HCT116 (cell line): ENCODE measurements at regions not wholly inside any gene's neighbourhood (a gene's known extent, or its start where the extent isn't known, plus 50 kb on each side); places are given as distances from the start of the nearest gene placed in this dataset.

Source experiments
- ATAC-seq: fragments of 200-7000 bp; cut with Tn5 transposase; 2 replicates; pipeline ENCODE4 v1.9.1; 2020; ENCODE audit warnings: mild to moderate bottlenecking, moderate library complexity
- BruUV-seq: library from RNA; stranded (reverse); fragments of 400-500 nt; replicated peaks from 2 replicates; lab custom pipeline; 2021; lab: Mats Ljungman, UMichigan
- CTCF ChIA-PET: fragments of 300-600 bp; sonication (Branson Sonifier 250); formaldehyde crosslinking; loops from one replicate; lab custom pipeline; 2021; ENCODE audit warnings: antibody characterized with exemption; lab: Charles Lee
- POLR2A ChIA-PET: fragments of 300-600, 350-600 bp; sonication (Branson Sonifier 250); formaldehyde crosslinking; loops from one replicate; lab custom pipeline; 2021; ENCODE audit warnings: antibody characterized with exemption; lab: Charles Lee
- RAD21 ChIA-PET, 2 experiments: fragments of 300-600 bp; sonication (Branson Sonifier 250); formaldehyde crosslinking; loops; one replicate each; lab custom pipeline; 2023; ENCODE audit warnings: low total read pairs in 2 of 2; ENCODE audit not compliant: uncharacterized antibody in 2 of 2, unreplicated experiment in 2 of 2, low non-redundant PET in 1 of 2; lab: Charles Lee
- DNase-seq: peaks from one replicate; pipeline ENCODE4 v3.0.0-alpha.2; 2010; ENCODE audit warnings: low read depth, low spot score
- H2AFZ ChIP-seq: fragments of 200-600 bp; shearing (Covaris generic), sonication (generic); 2 replicates; pipeline ENCODE4 v1.6.1; 2017; ENCODE audit warnings: low read depth, mixed run types, mixed read lengths, antibody characterized with exemption, low read length; ENCODE audit not compliant: poor library complexity, severe bottlenecking
- H3K27ac ChIP-seq: 2 replicates; pipeline ENCODE4 v1.5.1; 2012; ENCODE audit warnings: low read depth, low read length
- H3K27me3 ChIP-seq: fragments of 200-600 bp; sonication (generic); 2 replicates; pipeline ENCODE4 v1.6.1; 2016; ENCODE audit warnings: mixed run types, low read length, mixed read lengths; ENCODE audit not compliant: insufficient read depth
- H3K36me3 ChIP-seq, 2 experiments: fragments of 200-500 bp in 1 of 2; fragments of 200-600 bp in 1 of 2; sonication (Bioruptor generic) in 1 of 2; sonication (generic) in 1 of 2; 2 replicates each; pipeline versions ENCODE4 v1.5.1 to v1.6.1; 2014 to 2016; ENCODE audit warnings: low read length in 2 of 2, inconsistent platforms in 1 of 2, mixed read lengths in 1 of 2, mixed run types in 1 of 2; ENCODE audit not compliant: insufficient read depth in 2 of 2, control insufficient read depth in 1 of 2
- H3K4me1 ChIP-seq, 2 experiments: fragments of 200-600 bp in 1 of 2; sonication (generic) in 1 of 2; 2 replicates each; pipeline versions ENCODE4 v1.5.1 to v1.6.1; 2012 to 2017; ENCODE audit warnings: low read length in 2 of 2, inconsistent platforms in 1 of 2, mild to moderate bottlenecking in 1 of 2, mixed read lengths in 1 of 2, mixed run types in 1 of 2, moderate library complexity in 1 of 2; ENCODE audit not compliant: insufficient read depth in 2 of 2, control insufficient read depth in 1 of 2
- H3K4me2 ChIP-seq: fragments of 200-600 bp; sonication (generic); 2 replicates; pipeline ENCODE4 v1.6.1; 2017; ENCODE audit warnings: mixed run types, low read length, mixed read lengths
- H3K4me3 ChIP-seq, 2 experiments: fragments of 200-600 bp in 1 of 2; sonication (generic) in 1 of 2; replicated peaks in 1 of 2; 2 replicates each; pipeline ENCODE4 v1.5.1; 2011 to 2016; ENCODE audit warnings: low read length in 2 of 2, control low read depth in 1 of 2, low read depth in 1 of 2, mild to moderate bottlenecking in 1 of 2, mixed read lengths in 1 of 2, mixed run types in 1 of 2
- H3K79me2 ChIP-seq: fragments of 200-600 bp; sonication (generic); 2 replicates; pipeline ENCODE4 v1.6.1; 2017; ENCODE audit warnings: mild to moderate bottlenecking, mixed run types, low read length, moderate library complexity, mixed read lengths; ENCODE audit not compliant: insufficient read depth
- H3K9ac ChIP-seq: fragments of 200-600 bp; sonication (generic); 2 replicates; pipeline ENCODE4 v1.6.1; 2016; ENCODE audit warnings: low read length, mixed read lengths
- H3K9me2 ChIP-seq: fragments of 200-600 bp; sonication (generic), shearing (Covaris generic); 2 replicates; pipeline ENCODE4 v1.6.1; 2017; ENCODE audit warnings: mixed run types, mild to moderate bottlenecking, moderate library complexity; ENCODE audit not compliant: insufficient read depth
- H3K9me3 ChIP-seq, 2 experiments: fragments of 200-500 bp in 1 of 2; fragments of 200-600 bp in 1 of 2; sonication (Bioruptor generic) in 1 of 2; sonication (generic) in 1 of 2; 2 replicates each; pipeline ENCODE4 v1.6.1; 2014 to 2017; ENCODE audit warnings: low read length in 2 of 2, mixed read lengths in 2 of 2, inconsistent platforms in 1 of 2, low read depth in 1 of 2, mild to moderate bottlenecking in 1 of 2, mixed run types in 1 of 2, moderate library complexity in 1 of 2; ENCODE audit not compliant: control insufficient read depth in 1 of 2, insufficient read depth in 1 of 2
- H4K20me1 ChIP-seq: fragments of 200-600 bp; sonication (generic), shearing (Covaris generic); 2 replicates; pipeline ENCODE4 v1.6.1; 2017; ENCODE audit warnings: mixed run types, mild to moderate bottlenecking, moderate library complexity; ENCODE audit not compliant: insufficient read depth
- CBX3 ChIP-seq: IDR thresholded peaks from 2 replicates; pipeline ENCODE4 v1.6.1; 2012; ENCODE audit warnings: low read depth
- CEBPB ChIP-seq: IDR thresholded peaks from 2 replicates; pipeline ENCODE4 v1.6.1; 2012; ENCODE audit warnings: low read depth
- CTCF ChIP-seq, 3 experiments: fragments of 200-600 bp in 1 of 3; sonication (generic) in 1 of 3; IDR thresholded peaks in 2 of 3; conservative IDR thresholded peaks in 1 of 3; 2 replicates each; pipeline ENCODE4 v1.5.1; 2012 to 2017; ENCODE audit warnings: low read depth in 2 of 3, low read length in 2 of 3, antibody characterized with exemption in 1 of 3, borderline replicate concordance in 1 of 3, control low read depth in 1 of 3, mild to moderate bottlenecking in 1 of 3, mixed read lengths in 1 of 3, mixed run types in 1 of 3, moderate library complexity in 1 of 3; ENCODE audit not compliant: insufficient read depth in 1 of 3
- EGR1 ChIP-seq: IDR thresholded peaks from 2 replicates; pipeline ENCODE4 v1.6.1; 2012; ENCODE audit warnings: low read depth
- EZH2 ChIP-seq: fragments of 200-600 bp; sonication (generic); IDR thresholded peaks from 2 replicates; pipeline ENCODE4 v1.6.1; 2017; ENCODE audit warnings: antibody characterized with exemption, mixed run types
- EZH2phosphoT487 ChIP-seq: fragments of 200-600 bp; IDR thresholded peaks from 2 replicates; pipeline ENCODE4 v1.6.1; 2018; ENCODE audit warnings: antibody characterized with exemption, borderline replicate concordance
- FOSL1 ChIP-seq: IDR thresholded peaks from 2 replicates; pipeline ENCODE4 v1.6.1; 2012; ENCODE audit warnings: low read depth
- POLR2A ChIP-seq: IDR thresholded peaks from 2 replicates; pipeline ENCODE4 v1.7.0; 2011; ENCODE audit warnings: borderline replicate concordance; ENCODE audit not compliant: insufficient read depth, insufficient read length; ENCODE audit errors: extremely low read depth
- POLR2AphosphoS5 ChIP-seq: IDR thresholded peaks from 2 replicates; pipeline ENCODE4 v1.6.1; 2011; ENCODE audit warnings: mild to moderate bottlenecking, low read depth, low read length, moderate library complexity
- RAD21 ChIP-seq: IDR thresholded peaks from 2 replicates; pipeline ENCODE4 v1.6.1; 2012; ENCODE audit warnings: low read depth, mild to moderate bottlenecking
- SIN3A ChIP-seq: IDR thresholded peaks from 2 replicates; pipeline ENCODE4 v1.6.1; 2012; ENCODE audit warnings: low read depth
- SRF ChIP-seq: IDR thresholded peaks from 2 replicates; pipeline ENCODE4 v1.6.1; 2012; ENCODE audit warnings: low read depth
- TCF7L2 ChIP-seq: IDR thresholded peaks from 2 replicates; pipeline ENCODE4 v1.7.0; 2011; ENCODE audit warnings: borderline replicate concordance, inconsistent platforms; ENCODE audit not compliant: insufficient read depth, insufficient read length; ENCODE audit errors: extremely low read depth
- YY1 ChIP-seq: IDR thresholded peaks from 2 replicates; pipeline ENCODE4 v1.6.1; 2011; ENCODE audit warnings: low read length, low read depth, moderate library complexity, mild to moderate bottlenecking; ENCODE audit not compliant: insufficient replicate concordance; ENCODE audit errors: extremely low read depth
- ZNF274 ChIP-seq: fragments of 200-500 bp; sonication (Bioruptor generic); IDR thresholded peaks from 2 replicates; pipeline ENCODE4 v1.6.1; 2014; ENCODE audit warnings: mild to moderate bottlenecking, low read depth, low read length, inconsistent platforms
- intact Hi-C: fragments of 100-400 bp; cut with micrococcal nuclease; formaldehyde crosslinking; loops from 2 replicates; pipeline ENCODE4 v1.10.0; 2022
- TF ChIP-seq, protein P1 (sequence below): IDR thresholded peaks from 2 replicates; pipeline ENCODE4 v1.6.1; 2012
- TF ChIP-seq, protein P2 (sequence below): IDR thresholded peaks from 2 replicates; pipeline ENCODE4 v1.6.1; 2012
- TF ChIP-seq, protein P3 (sequence below): IDR thresholded peaks from 2 replicates; pipeline ENCODE4 v1.6.1; 2011; ENCODE audit warnings: mild to moderate bottlenecking, low read length, moderate library complexity; ENCODE audit not compliant: insufficient replicate concordance; ENCODE audit errors: extremely low read depth

DNA sequence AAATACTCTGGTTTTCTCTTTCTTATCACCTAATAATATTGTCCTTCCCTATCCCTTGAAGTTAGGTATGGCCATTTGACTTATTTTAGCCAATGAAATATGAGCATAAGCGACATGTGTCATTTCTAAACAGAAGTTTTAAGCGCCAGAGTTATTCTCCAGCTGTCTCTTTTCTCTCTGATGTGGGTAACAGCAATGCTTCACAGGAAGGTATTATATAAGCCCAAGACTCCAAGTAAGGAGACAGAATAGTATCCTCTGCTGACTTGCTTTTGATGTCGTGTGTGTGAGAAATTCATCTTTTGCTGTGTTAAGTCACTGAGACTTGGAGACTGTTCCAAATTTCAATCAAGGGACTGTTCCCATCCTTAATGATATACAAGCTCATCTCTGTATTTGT is 224.6 kb upstream of the NECTIN3 start (continued):
- TF ChIP-seq CBX3, result no peak
- TF ChIP-seq, protein P1, sequence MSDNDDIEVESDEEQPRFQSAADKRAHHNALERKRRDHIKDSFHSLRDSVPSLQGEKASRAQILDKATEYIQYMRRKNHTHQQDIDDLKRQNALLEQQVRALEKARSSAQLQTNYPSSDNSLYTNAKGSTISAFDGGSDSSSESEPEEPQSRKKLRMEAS, result no peak
- TF ChIP-seq YY1, result no peak
- no peak for TF ChIP-seq FOSL1

DNA sequence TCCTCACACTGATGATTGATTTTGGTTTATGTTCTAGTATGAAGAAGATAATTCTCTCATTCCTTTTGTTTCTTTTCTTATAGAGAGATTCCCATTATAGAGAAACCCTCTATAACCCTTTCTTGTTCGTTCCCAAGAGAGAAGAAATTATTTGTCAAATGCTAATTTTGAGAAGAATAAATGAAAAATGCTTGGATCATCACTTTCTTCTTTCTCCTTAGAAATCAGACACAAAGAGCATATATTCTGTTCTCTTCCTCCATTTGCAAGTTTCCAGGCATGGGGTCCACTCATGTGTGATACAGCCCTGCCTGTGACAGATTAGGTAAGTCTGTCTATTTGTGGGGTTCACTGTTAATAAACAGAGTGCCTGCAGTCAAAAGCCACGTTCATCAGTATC is 222.6 kb upstream of the NECTIN3 start:
- ATAC-seq, result no peak
- no peaks in the 10 kb centered on the region for H3K9me3 ChIP-seq
- no peaks in the 10 kb centered on the region for H3K9me2 ChIP-seq
- no peak overlapping the region for H3K4me3 ChIP-seq
- H3K9ac ChIP-seq, result no peak overlapping the region
- H4K20me1 ChIP-seq, result no peaks in the 10 kb centered on the region
- no peak for DNase-seq
- no peaks in the 10 kb centered on the region for H3K36me3 ChIP-seq
- CTCF ChIA-PET, result no interaction called here
- no peaks in the 10 kb centered on the region for H3K79me2 ChIP-seq
- TF ChIP-seq SRF (no peak), EZH2phosphoT487 (no peak), TCF7L2 (no peak), CEBPB (no peak), ZNF274 (no peak), FOSL1 (no peak), POLR2AphosphoS5 (no peak), SIN3A (no peak), CBX3 (no peak), POLR2A (no peak), EGR1 (no peak), YY1 (no peak), CTCF (IDR thresholded peaks at IDR 0.05 in 2 of 3, conservative IDR thresholded peaks at IDR 0.05 in 1 of 3; ENCODE audit: borderline replicate concordance in 1 of 3, insufficient read depth in 1 of 3, low read depth in 2 of 3, low read length in 2 of 3) (no peak), EZH2 (no peak), RAD21 (no peak)
- TF ChIP-seq, protein P2, sequence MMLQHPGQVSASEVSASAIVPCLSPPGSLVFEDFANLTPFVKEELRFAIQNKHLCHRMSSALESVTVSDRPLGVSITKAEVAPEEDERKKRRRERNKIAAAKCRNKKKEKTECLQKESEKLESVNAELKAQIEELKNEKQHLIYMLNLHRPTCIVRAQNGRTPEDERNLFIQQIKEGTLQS, result no peak
- TF ChIP-seq, protein P3, sequence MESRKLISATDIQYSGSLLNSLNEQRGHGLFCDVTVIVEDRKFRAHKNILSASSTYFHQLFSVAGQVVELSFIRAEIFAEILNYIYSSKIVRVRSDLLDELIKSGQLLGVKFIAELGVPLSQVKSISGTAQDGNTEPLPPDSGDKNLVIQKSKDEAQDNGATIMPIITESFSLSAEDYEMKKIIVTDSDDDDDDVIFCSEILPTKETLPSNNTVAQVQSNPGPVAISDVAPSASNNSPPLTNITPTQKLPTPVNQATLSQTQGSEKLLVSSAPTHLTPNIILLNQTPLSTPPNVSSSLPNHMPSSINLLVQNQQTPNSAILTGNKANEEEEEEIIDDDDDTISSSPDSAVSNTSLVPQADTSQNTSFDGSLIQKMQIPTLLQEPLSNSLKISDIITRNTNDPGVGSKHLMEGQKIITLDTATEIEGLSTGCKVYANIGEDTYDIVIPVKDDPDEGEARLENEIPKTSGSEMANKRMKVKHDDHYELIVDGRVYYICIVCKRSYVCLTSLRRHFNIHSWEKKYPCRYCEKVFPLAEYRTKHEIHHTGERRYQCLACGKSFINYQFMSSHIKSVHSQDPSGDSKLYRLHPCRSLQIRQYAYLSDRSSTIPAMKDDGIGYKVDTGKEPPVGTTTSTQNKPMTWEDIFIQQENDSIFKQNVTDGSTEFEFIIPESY, result no peak
- TF ChIP-seq, protein P1, result no peak
- no TSS peak for BruUV-seq
- RAD21 ChIA-PET, result no interaction called here
- no peaks in the 10 kb centered on the region for H3K27me3 ChIP-seq
- H3K4me1 ChIP-seq, result no peaks in the 10 kb centered on the region
- POLR2A ChIA-PET, result no interaction called here
- no peak overlapping the region for H3K27ac ChIP-seq
- no peak overlapping the region for H2AFZ ChIP-seq
- no peak overlapping the region for H3K4me2 ChIP-seq
- intact Hi-C loops, result no loop called here
